Astrocyte of the hippocampus (primary cell): ENCODE measurements at regions not wholly inside any gene's neighbourhood (a gene's known extent, or its start where the extent isn't known, plus 50 kb on each side); places are given as distances from the start of the nearest gene placed in this dataset.

Experiments
- DNase-seq: peaks from one replicate; pipeline ENCODE4 v3.0.0; 2011; ENCODE audit warnings: low read depth, low spot score

DNA sequence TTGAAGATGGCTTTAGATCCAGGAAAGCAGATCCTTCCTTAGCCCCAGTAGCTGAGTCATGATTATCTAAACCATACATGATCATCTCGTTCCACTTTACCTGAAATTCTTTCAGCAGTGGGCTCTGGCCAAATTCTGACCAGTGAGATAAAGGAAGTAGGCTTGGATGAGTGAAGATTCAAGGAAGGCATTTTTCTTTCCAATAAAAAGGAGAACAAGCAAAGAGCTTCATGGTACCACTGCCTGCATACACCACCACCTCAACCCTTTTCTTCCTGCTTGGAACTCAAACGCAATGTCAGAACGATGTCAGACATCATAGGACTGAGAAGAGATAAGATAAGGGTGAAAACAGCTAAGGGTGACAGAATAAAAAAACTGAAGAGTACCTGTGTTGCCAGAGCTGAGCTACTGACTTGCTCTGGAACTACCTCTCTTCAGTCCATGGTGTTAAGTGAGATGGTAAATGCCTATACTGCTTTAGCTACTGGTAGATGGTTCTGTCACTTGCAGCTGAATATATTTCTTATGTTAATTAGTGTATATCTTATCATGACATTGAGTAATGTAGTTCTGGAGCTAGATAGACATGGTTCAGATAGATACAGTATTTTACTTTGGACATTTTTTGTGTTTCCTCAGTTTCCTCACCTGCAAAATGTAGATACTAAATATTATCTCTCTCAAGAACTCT, 58.7 kb upstream of the ACVR1 start:
- no peak for DNase-seq

DNA sequence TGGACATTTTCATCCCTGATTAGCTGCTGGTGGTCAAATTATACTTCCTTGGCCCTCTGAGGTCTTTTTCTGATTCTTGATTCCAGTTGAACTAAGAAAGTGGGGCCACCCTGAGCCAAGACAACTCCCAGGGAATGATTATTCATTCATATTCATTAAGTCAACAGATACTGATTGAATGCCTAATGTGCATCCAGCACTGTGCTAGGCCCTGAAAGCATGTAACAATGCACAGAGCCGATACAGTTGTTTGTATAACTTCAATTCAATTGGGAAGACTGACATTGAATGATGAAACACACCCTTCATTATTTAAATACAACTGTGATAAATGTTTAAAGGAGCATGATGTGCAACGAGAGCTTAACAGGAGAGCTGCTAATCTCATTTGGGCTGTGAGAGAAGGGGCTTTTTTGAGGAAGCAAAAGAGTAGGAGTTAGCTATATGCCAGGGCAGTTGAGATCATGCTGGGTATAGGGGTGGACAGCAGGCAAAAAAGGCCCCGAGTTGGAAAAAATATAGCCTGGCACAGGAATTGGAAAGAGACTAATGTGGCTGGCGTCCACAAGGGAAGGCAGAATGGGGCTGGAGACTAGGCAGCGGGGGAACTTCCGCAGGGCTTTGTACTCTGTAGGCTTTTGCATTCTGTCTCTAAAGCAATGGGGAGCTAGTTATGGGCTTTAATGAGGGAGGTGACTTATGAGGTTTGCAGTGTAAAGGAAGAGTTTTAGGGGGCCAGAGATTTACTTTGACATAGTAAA, 57.2 kb upstream of the ACVR1 start:
- peak; percentile 9 for DNase-seq

DNA sequence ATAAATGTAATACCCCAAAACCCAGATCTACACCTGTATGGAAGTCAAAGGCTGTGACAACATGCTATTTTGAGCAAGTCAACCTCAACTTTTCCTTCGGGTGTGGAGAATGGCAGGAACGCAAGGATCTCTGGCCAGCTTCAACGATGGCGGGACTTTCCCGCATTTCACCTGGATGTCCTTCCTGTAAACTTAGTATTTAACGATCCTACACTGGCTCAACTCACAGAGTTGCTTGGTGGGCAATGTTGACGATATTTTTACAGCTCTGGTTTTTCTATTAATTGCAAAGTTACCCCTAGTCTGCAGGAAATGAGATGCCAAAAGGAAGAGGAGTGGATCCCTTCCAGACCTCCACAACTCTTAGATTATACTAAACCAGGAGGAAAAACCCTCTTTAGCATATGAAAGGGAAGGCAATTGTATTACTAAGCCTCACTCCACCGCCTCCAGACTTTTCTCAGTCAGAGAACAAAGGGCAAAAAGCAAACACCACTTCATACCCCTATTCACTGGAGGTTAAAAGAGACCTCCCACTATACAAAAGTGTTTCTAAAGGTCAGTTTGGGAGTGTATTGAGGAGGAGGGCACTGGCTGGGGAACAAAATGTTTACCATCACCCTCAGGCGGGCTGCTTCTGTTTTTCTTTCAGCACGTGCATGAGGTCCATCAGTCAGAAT, 56.5 kb upstream of the ACVR1 start:
- peak; percentile 69 for DNase-seq

DNA sequence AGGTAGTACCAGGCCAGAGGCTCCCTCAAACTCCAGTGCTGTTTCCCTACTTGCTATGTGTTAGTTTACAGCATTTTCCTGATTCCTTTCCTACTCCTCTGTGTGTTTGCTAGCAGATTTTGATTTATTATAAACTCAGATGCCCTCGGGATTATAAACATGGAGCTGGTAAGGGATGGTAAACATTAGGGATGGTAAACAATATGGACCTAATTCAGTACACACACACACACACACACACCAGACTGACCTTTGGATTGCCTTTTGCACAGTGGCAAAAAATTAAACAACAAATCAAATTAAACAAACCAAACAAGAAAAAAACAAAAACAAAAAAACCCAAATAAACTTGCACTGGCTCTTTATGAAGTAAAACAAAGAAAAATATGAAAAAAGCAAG, 55.4 kb upstream of the ACVR1 start:
- no peak for DNase-seq

DNA sequence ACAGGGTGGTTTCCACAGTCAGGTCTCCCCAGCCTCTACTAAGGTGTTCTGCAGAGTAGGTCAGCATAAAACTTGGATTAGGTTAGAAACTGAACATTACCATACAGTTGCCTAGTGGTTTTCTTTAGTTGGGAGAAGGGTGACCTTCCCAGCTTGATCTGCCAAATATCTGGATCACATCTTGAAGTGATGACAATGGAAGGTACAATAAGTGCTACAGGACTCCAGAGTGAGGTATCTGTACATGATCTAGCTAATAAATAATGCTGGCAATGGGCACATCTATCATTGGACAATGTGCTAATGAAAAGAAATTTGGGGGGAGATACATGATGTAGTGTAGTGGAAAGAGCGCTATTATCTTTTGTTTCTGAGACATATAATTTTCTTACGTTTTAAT, 54.6 kb upstream of the ACVR1 start:
- no peak for DNase-seq

DNA sequence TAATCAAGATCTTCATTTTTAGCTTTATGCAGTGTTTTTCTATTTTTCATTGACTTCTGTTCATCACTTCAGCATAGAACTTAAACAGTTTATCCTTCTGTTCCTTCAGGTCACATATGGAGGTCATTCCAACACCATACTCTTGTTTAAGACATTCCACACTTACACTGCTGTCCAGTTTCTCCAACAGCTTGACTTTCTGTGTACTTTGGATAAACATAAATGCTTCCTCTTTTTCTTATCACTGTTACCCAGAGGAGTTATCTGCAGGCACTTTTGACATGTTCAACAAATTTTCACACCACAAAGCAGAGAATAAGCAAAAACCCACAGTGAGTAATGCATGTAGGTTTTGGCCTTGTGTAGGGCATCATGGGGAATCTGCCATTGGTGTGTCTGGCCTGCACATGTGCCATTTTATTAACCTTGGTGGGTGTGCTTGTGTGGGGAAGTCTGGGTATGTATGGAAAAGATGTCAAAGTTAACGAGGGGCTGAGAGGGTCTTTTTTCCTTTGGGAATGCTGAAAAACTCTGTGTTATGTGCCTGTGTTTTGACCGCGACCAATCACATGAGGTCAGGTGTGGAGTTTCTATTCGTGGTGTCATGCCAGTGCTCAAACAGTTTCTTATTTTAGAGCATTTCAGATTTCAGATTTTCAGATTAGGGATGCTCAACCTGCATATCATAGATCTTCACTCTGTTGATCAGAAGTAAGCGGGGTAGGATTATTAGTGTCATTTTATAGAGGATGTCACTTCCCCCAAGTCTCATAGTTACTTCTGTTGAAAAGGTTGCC, 53.9 kb upstream of the ACVR1 start:
- DNase-seq: no peak

DNA sequence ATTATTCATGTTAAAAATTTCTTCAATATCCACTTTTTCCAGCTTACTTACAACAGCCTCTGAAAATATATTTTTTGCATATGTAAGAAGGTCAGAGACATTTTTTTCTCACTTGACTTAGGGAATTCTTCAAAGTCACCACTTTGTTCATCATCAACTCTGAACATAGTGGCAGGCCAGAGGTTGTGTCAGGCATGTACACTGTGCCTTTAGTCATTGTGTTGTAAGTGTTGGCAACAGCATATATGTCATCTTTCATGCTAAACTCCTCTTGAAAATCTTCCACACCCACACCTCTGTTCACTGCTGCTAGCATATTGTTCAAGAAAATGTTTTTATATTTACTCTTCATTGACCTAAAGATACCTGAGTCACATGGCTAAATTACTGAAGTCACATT, 52.2 kb upstream of the ACVR1 start:
- DNase-seq: no peak

DNA sequence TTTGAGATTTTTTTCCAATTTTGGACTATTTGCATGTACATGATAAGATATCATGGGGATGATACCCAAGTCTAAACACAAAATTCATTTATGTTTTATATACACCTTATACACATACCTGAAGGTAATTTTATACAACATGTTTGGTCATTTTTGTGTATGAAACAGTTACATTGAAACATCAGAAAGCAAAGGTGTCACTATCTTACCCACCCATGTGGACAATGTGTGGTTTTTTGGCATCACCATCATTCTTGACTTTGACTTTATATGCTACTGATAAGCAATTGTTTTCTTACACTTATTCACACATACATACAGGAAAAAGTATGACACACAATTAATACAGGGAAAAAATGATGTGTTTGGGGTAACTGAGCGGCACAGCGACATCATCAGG, 51.0 kb upstream of the ACVR1 start:
- no peak for DNase-seq
